WTC11 (cell line): ENCODE measurements at regions not wholly inside any gene's neighbourhood (a gene's known extent, or its start where the extent isn't known, plus 50 kb on each side); places are given as distances from the start of the nearest gene placed in this dataset.

Experiments
- SMAD3 ChIP-seq: sonication (generic); formaldehyde crosslinking; IDR thresholded peaks from 2 replicates; pipeline ENCODE4 v1.8.0; 2022; ENCODE audit warnings: missing genetic modification reagents, mild to moderate bottlenecking, borderline replicate concordance
- TF ChIP-seq, protein P1 (sequence below): sonication (generic); formaldehyde crosslinking; IDR thresholded peaks from 2 replicates; pipeline ENCODE4 v1.8.1; 2022; ENCODE audit warnings: mild to moderate bottlenecking, moderate library complexity, missing genetic modification reagents
- TF ChIP-seq, protein P2 (sequence below): fragments of 200-600 bp; IDR thresholded peaks from 2 replicates; pipeline ENCODE4 v1.8.0; 2022; ENCODE audit warnings: antibody characterized with exemption

DNA sequence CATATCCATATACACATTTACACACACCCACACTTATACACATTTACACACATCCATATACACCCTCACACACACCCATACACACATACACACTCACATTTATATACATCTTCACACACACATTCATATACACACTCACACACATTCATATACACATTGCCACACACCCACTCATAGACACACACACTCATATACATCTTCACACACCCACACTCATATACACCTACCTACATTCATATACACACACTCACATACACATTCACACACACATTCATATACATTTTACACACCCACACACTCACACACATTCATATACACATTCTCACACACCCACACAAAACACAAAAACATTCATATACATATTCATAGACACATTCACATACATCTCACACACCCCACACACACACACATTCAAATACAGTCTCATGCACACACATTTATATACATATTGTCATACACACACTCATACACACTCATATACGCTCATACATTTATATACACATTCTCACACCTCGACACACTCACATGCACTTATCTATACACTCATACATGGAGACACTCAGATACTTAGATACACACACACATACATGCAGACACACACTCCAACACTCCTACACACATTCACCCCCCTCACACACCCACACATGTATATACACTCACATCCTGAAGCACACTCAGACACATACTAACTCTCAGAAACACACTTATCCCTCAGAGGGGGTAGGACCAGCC, 82.1 kb downstream of the MRPL14 start:
- TF ChIP-seq, protein P1, sequence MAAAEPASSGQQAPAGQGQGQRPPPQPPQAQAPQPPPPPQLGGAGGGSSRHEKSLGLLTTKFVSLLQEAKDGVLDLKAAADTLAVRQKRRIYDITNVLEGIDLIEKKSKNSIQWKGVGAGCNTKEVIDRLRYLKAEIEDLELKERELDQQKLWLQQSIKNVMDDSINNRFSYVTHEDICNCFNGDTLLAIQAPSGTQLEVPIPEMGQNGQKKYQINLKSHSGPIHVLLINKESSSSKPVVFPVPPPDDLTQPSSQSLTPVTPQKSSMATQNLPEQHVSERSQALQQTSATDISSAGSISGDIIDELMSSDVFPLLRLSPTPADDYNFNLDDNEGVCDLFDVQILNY (CRISPR knock-in tag) = no peak
- no peak for TF ChIP-seq SMAD3 (CRISPR knock-in tag)
- TF ChIP-seq, protein P2, sequence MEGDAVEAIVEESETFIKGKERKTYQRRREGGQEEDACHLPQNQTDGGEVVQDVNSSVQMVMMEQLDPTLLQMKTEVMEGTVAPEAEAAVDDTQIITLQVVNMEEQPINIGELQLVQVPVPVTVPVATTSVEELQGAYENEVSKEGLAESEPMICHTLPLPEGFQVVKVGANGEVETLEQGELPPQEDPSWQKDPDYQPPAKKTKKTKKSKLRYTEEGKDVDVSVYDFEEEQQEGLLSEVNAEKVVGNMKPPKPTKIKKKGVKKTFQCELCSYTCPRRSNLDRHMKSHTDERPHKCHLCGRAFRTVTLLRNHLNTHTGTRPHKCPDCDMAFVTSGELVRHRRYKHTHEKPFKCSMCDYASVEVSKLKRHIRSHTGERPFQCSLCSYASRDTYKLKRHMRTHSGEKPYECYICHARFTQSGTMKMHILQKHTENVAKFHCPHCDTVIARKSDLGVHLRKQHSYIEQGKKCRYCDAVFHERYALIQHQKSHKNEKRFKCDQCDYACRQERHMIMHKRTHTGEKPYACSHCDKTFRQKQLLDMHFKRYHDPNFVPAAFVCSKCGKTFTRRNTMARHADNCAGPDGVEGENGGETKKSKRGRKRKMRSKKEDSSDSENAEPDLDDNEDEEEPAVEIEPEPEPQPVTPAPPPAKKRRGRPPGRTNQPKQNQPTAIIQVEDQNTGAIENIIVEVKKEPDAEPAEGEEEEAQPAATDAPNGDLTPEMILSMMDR = no peak
